Right renal pelvis (tissue), 4 donors: ENCODE measurements at regions not wholly inside any gene's neighbourhood (a gene's known extent, or its start where the extent isn't known, plus 50 kb on each side); places are given as distances from the start of the nearest gene placed in this dataset.
A peak's percentile ranks its signal among the peaks of the same experiment; 100 is the strongest.

Source experiments
- DNase-seq, 4 donors: peaks; one replicate each; pipeline ENCODE4 v3.0.0-alpha.2; 2013; ENCODE audit warnings: low read depth in 4 of 4, low spot score in 3 of 4, missing footprints in 1 of 4

GRCh38 chr1:181142096-181142958, 53.8 kb downstream of the IER5 start:
- peak; percentile 70 to 91 (median 80) for DNase-seq

- DNase-seq = no peak
These were observed 54.8 kb downstream of the IER5 start for GRCh38 chr1:181143102-181143859.

- DNase-seq = no peak
These were observed 55.7 kb downstream of the IER5 start for GRCh38 chr1:181144238-181144637.

GRCh38 chr1:181148636-181149035, 60.1 kb downstream of the IER5 start:
- no peak for DNase-seq

GRCh38 chr1:181149326-181150125, 61.0 kb downstream of the IER5 start:
- no peak for DNase-seq

- DNase-seq = no peak
These were observed 61.8 kb downstream of the IER5 start for GRCh38 chr1:181150273-181150672.

GRCh38 chr1:181150842-181151241, 62.3 kb downstream of the IER5 start:
- no peak for DNase-seq

- no peak for DNase-seq
These were observed 63.2 kb downstream of the IER5 start for GRCh38 chr1:181151378-181152326.

GRCh38 chr1:181152892-181153633, 64.6 kb downstream of the IER5 start:
- no peak for DNase-seq

GRCh38 chr1:181153634-181153961, 65.1 kb downstream of the IER5 start:
- DNase-seq = no peak

GRCh38 chr1:181155339-181155738, 66.8 kb downstream of the IER5 start:
- no peak for DNase-seq

GRCh38 chr1:181159451-181160140, 71.1 kb downstream of the IER5 start:
- DNase-seq = no peak

- DNase-seq = no peak
These were observed 71.8 kb downstream of the IER5 start for GRCh38 chr1:181160322-181160721.

- DNase-seq = no peak
These were observed 72.7 kb downstream of the IER5 start for GRCh38 chr1:181160998-181161870.

GRCh38 chr1:181163662-181164061, 75.2 kb downstream of the IER5 start:
- no peak for DNase-seq

- DNase-seq = peak; percentile 63 to 65 (median 65)
These were observed 78.1 kb downstream of the IER5 start for GRCh38 chr1:181166377-181167196.

- no peak for DNase-seq
These were observed 80.9 kb downstream of the IER5 start for GRCh38 chr1:181169281-181169865.
